ENCODE measurements at regions not wholly inside any gene's neighbourhood (a gene's known extent, or its start where the extent isn't known, plus 50 kb on each side); places are given as distances from the start of the nearest gene placed in this dataset.

DNA sequence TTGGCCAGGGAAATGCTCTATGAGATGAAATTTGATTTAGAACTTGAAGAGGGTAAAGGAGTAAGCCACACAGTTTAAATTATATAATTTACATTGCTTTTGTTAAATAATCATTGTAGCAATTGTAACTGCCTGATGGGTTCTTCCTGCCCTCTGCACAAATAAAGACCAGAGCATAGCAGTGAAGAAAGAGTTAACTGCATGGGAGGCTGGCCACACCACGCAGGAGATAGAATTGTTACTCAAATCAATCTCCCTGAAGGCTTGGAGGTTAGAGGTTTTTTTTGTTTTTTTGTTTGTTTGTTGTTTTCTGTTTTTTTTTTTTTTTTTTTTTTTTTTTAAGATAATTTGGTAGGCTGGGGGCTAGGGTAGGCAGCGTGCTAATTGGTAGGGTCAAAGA is 467.0 kb upstream of the GOT2 start:
- TF ChIP-seq MEF2A (IDR thresholded peaks at IDR 0.05; ENCODE audit: borderline replicate concordance, low read depth) (no peak), FOSL2 (IDR thresholded peaks at IDR 0.05; ENCODE audit: borderline replicate concordance, low read depth) (no peak), MXI1 (IDR thresholded peaks at IDR 0.05; ENCODE audit: low read depth, low read length) (no peak)
- no peaks in the 10 kb centered on the region for H3K27me3 ChIP-seq (ENCODE audit: insufficient read depth)
- no peak overlapping the region for H3K4me2 ChIP-seq
- H3K9me3 ChIP-seq = no peaks in the 10 kb centered on the region
- POLR2A ChIA-PET = no interaction called here
- no peaks in the 10 kb centered on the region for H3K4me1 ChIP-seq (ENCODE audit: control insufficient read depth in 1 of 2, insufficient read depth in 2 of 2, low read depth in 1 of 2, low read length in 1 of 2)
- H3K9ac ChIP-seq = no peak overlapping the region
- 7% methylated on average over 2 of the region's 2 CpGs for WGBS (ENCODE audit: low lambda C conversion rate)
- H3K4me3 ChIP-seq (ENCODE audit: low read depth in 2 of 2, low read length in 1 of 2) = no peak overlapping the region
- no peaks in the 10 kb centered on the region for H4K20me1 ChIP-seq (ENCODE audit: insufficient read depth)
- H3K36me3 ChIP-seq (replicated peaks in 1 of 2; ENCODE audit: control insufficient read depth in 1 of 2, insufficient read depth in 2 of 2, low read length in 1 of 2) = no peaks in the 10 kb centered on the region
- CTCF ChIA-PET = no interaction called here
- no peak for DNase-seq
- H3F3A ChIP-seq (replicated peaks; ENCODE audit: insufficient read depth) = no peaks in the 10 kb centered on the region
- H3K27ac ChIP-seq (ENCODE audit: low read depth in 2 of 2, low read length in 1 of 2) = no peak overlapping the region
- H2AFZ ChIP-seq (ENCODE audit: low read depth) = no peak overlapping the region
- H3K9me2 ChIP-seq = no peaks in the 10 kb centered on the region
- H3K79me2 ChIP-seq (ENCODE audit: insufficient read depth) = no peaks in the 10 kb centered on the region

DNA sequence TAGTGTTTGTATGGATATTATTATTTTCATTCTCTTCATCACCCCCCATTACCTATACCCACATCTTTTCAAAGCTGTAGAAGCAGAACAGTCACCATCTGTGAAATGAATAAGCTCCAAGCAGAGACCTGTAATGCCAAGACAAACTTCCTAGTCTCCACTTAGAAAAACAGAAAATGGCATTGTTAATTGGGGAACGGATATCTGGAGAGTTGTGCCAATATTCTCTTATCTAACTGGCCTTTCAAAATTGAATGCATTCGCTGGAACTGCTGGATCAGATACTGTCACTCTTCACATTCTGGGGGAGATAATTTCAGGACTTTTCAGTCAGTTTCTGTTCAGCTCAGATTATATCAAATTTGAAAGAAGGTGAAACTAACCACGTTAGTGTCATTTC is 464.4 kb upstream of the GOT2 start:
- Histone ChIP-seq H3K36me3 (replicated peaks in 1 of 2; ENCODE audit: control insufficient read depth in 1 of 2, insufficient read depth in 2 of 2, low read length in 1 of 2) (no peaks in the 10 kb centered on the region), H3K4me2 (no peak overlapping the region), H4K20me1 (ENCODE audit: insufficient read depth) (no peaks in the 10 kb centered on the region), H3K9ac (no peak overlapping the region), H3K4me3 (ENCODE audit: low read depth in 2 of 2, low read length in 1 of 2) (no peak overlapping the region), H3K79me2 (ENCODE audit: insufficient read depth) (no peaks in the 10 kb centered on the region), H3K9me2 (no peaks in the 10 kb centered on the region), H3K9me3 (no peaks in the 10 kb centered on the region; the same call in 1 of the 2 replicates), H3F3A (replicated peaks; ENCODE audit: insufficient read depth) (no peaks in the 10 kb centered on the region), H3K27ac (ENCODE audit: low read depth in 2 of 2, low read length in 1 of 2) (no peak overlapping the region), H2AFZ (ENCODE audit: low read depth) (no peak overlapping the region), H3K27me3 (ENCODE audit: insufficient read depth) (no peaks in the 10 kb centered on the region), H3K4me1 (ENCODE audit: control insufficient read depth in 1 of 2, insufficient read depth in 2 of 2, low read depth in 1 of 2, low read length in 1 of 2) (no peaks in the 10 kb centered on the region)
- CTCF ChIA-PET = interaction anchor here (1.5 kb wide), 1 partner anchor 385 kb away, joined by 3 read pairs; no protein-coding TSS in a partner anchor
- DNase-seq = no peak
- POLR2A ChIA-PET = no interaction called here
- WGBS (ENCODE audit: low lambda C conversion rate) = 3% methylated on average over 3 of the region's 3 CpGs
- TF ChIP-seq, protein P1, sequence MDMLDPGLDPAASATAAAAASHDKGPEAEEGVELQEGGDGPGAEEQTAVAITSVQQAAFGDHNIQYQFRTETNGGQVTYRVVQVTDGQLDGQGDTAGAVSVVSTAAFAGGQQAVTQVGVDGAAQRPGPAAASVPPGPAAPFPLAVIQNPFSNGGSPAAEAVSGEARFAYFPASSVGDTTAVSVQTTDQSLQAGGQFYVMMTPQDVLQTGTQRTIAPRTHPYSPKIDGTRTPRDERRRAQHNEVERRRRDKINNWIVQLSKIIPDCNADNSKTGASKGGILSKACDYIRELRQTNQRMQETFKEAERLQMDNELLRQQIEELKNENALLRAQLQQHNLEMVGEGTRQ (IDR thresholded peaks at IDR 0.05; ENCODE audit: borderline replicate concordance, low read depth, low read length) = no peak
- TF ChIP-seq, protein P2, sequence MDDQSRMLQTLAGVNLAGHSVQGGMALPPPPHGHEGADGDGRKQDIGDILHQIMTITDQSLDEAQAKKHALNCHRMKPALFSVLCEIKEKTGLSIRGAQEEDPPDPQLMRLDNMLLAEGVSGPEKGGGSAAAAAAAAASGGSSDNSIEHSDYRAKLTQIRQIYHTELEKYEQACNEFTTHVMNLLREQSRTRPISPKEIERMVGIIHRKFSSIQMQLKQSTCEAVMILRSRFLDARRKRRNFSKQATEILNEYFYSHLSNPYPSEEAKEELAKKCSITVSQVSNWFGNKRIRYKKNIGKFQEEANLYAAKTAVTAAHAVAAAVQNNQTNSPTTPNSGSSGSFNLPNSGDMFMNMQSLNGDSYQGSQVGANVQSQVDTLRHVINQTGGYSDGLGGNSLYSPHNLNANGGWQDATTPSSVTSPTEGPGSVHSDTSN (IDR thresholded peaks at IDR 0.05) = no peak
- TF ChIP-seq MXI1 (IDR thresholded peaks at IDR 0.05; ENCODE audit: low read depth, low read length) (no peak), SIN3A (IDR thresholded peaks at IDR 0.05; ENCODE audit: borderline replicate concordance, low read depth, low read length) (no peak), GABPA (IDR thresholded peaks at IDR 0.05; ENCODE audit: low read depth) (no peak), POLR2AphosphoS5 (IDR thresholded peaks at IDR 0.05; ENCODE audit: low read depth, low read length) (no peak), NFIC (IDR thresholded peaks at IDR 0.05; ENCODE audit: borderline replicate concordance) (no peak), FOXM1 (IDR thresholded peaks at IDR 0.05; ENCODE audit: low read depth) (no peak), TEAD4 (IDR thresholded peaks at IDR 0.05; ENCODE audit: borderline replicate concordance, insufficient read depth) (no peak), RXRA (IDR thresholded peaks at IDR 0.05; ENCODE audit: borderline replicate concordance, low read depth) (no peak)
- TF ChIP-seq, protein P3, sequence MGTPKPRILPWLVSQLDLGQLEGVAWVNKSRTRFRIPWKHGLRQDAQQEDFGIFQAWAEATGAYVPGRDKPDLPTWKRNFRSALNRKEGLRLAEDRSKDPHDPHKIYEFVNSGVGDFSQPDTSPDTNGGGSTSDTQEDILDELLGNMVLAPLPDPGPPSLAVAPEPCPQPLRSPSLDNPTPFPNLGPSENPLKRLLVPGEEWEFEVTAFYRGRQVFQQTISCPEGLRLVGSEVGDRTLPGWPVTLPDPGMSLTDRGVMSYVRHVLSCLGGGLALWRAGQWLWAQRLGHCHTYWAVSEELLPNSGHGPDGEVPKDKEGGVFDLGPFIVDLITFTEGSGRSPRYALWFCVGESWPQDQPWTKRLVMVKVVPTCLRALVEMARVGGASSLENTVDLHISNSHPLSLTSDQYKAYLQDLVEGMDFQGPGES (IDR thresholded peaks at IDR 0.05; ENCODE audit: low read depth, low read length) = no peak
- TF ChIP-seq, protein P4, sequence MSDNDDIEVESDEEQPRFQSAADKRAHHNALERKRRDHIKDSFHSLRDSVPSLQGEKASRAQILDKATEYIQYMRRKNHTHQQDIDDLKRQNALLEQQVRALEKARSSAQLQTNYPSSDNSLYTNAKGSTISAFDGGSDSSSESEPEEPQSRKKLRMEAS (IDR thresholded peaks at IDR 0.05; ENCODE audit: low read depth) = no peak

Measured in SK-N-SH (cell line).